ENCODE measurements at regions not wholly inside any gene's neighbourhood (a gene's known extent, or its start where the extent isn't known, plus 50 kb on each side); places are given as distances from the start of the nearest gene placed in this dataset.

- DNase-seq (ENCODE audit: low read depth in 1 of 2, low spot score in 1 of 2), result no peak
- TF ChIP-seq JUND (IDR thresholded peaks at IDR 0.05; ENCODE audit: low read depth), result no peak
- in situ Hi-C loops (cut with HindIII; ENCODE audit: low pct_unique_long_range_greater_than_20kb, low sequenced_read_pairs), result no loop called here
These were observed 188.1 kb downstream of the PSMG1 start for GRCh38 chr21:38995071-38995669.

- in situ Hi-C loops (cut with HindIII; ENCODE audit: low pct_unique_long_range_greater_than_20kb, low sequenced_read_pairs), result no loop called here
- DNase-seq (ENCODE audit: low read depth in 1 of 2, low spot score in 1 of 2), result no peak
- no peak for TF ChIP-seq JUND (IDR thresholded peaks at IDR 0.05; ENCODE audit: low read depth)
These were observed 188.3 kb downstream of the ETS2 start for GRCh38 chr21:38994042-38994441.

- TF ChIP-seq JUND (IDR thresholded peaks at IDR 0.05; ENCODE audit: low read depth), result no peak
- peak in 1 of 2 experiments; percentile 16 for DNase-seq (ENCODE audit: low read depth in 1 of 2, low spot score in 1 of 2)
- in situ Hi-C loops (cut with HindIII; ENCODE audit: low pct_unique_long_range_greater_than_20kb, low sequenced_read_pairs), result no loop called here
These were observed 187.8 kb downstream of the ETS2 start for GRCh38 chr21:38993561-38993960.

GRCh38 chr21:38992737-38993136, 187.0 kb downstream of the ETS2 start:
- DNase-seq (ENCODE audit: low read depth in 1 of 2, low spot score in 1 of 2), result no peak
- no peak for TF ChIP-seq JUND (IDR thresholded peaks at IDR 0.05; ENCODE audit: low read depth)
- in situ Hi-C loops (cut with HindIII; ENCODE audit: low pct_unique_long_range_greater_than_20kb, low sequenced_read_pairs), result no loop called here

- no peak for DNase-seq (ENCODE audit: low read depth in 1 of 2, low spot score in 1 of 2)
- TF ChIP-seq JUND (IDR thresholded peaks at IDR 0.05; ENCODE audit: low read depth), result no peak
- in situ Hi-C loops (cut with HindIII; ENCODE audit: low pct_unique_long_range_greater_than_20kb, low sequenced_read_pairs), result no loop called here
These were observed 184.7 kb downstream of the ETS2 start for GRCh38 chr21:38990424-38990794.

- in situ Hi-C loops (cut with HindIII; ENCODE audit: low pct_unique_long_range_greater_than_20kb, low sequenced_read_pairs), result no loop called here
- no peak for DNase-seq (ENCODE audit: low read depth in 1 of 2, low spot score in 1 of 2)
- TF ChIP-seq JUND (IDR thresholded peaks at IDR 0.05; ENCODE audit: low read depth), result no peak
These were observed 184.2 kb downstream of the ETS2 start for GRCh38 chr21:38989745-38990423.

GRCh38 chr21:38989379-38989744, 183.6 kb downstream of the ETS2 start:
- DNase-seq (ENCODE audit: low read depth in 1 of 2, low spot score in 1 of 2), result no peak
- in situ Hi-C loops (cut with HindIII; ENCODE audit: low pct_unique_long_range_greater_than_20kb, low sequenced_read_pairs), result no loop called here
- TF ChIP-seq JUND (IDR thresholded peaks at IDR 0.05; ENCODE audit: low read depth), result no peak

GRCh38 chr21:38988509-38989378, 183.0 kb downstream of the ETS2 start:
- DNase-seq (ENCODE audit: low read depth in 1 of 2, low spot score in 1 of 2), result no peak
- in situ Hi-C loops (cut with HindIII; ENCODE audit: low pct_unique_long_range_greater_than_20kb, low sequenced_read_pairs), result no loop called here
- TF ChIP-seq JUND (IDR thresholded peaks at IDR 0.05; ENCODE audit: low read depth), result no peak

GRCh38 chr21:38987633-38988508, 182.1 kb downstream of the ETS2 start:
- DNase-seq (ENCODE audit: low read depth in 1 of 2, low spot score in 1 of 2), result no peak
- TF ChIP-seq JUND (IDR thresholded peaks at IDR 0.05; ENCODE audit: low read depth), result no peak
- in situ Hi-C loops (cut with HindIII; ENCODE audit: low pct_unique_long_range_greater_than_20kb, low sequenced_read_pairs), result no loop called here

GRCh38 chr21:38986806-38987632, 181.3 kb downstream of the ETS2 start:
- TF ChIP-seq JUND (IDR thresholded peaks at IDR 0.05; ENCODE audit: low read depth), result no peak
- in situ Hi-C loops (cut with HindIII; ENCODE audit: low pct_unique_long_range_greater_than_20kb, low sequenced_read_pairs), result no loop called here
- no peak for DNase-seq (ENCODE audit: low read depth in 1 of 2, low spot score in 1 of 2)

- no peak for DNase-seq (ENCODE audit: low read depth in 1 of 2, low spot score in 1 of 2)
- in situ Hi-C loops (cut with HindIII; ENCODE audit: low pct_unique_long_range_greater_than_20kb, low sequenced_read_pairs), result no loop called here
- no peak for TF ChIP-seq JUND (IDR thresholded peaks at IDR 0.05; ENCODE audit: low read depth)
These were observed 180.7 kb downstream of the ETS2 start for GRCh38 chr21:38986406-38986805.
